Type B pancreatic cell (in vitro differentiated cells): ENCODE measurements at regions not wholly inside any gene's neighbourhood (a gene's known extent, or its start where the extent isn't known, plus 50 kb on each side); places are given as distances from the start of the nearest gene placed in this dataset.

ENCODE experiments used
- DNase-seq: peaks from one replicate; pipeline ENCODE4 v3.0.0; 2021; ENCODE audit warnings: mixed read lengths; ENCODE audit not compliant: unreplicated experiment; ENCODE audit errors: extremely low spot score
- H3K27ac Mint-ChIP-seq: 2 replicates; pipeline ENCODE4 v1.8.0; 2021; ENCODE audit warnings: mild to moderate bottlenecking, mixed read lengths
- H3K27me3 Mint-ChIP-seq: 2 replicates; pipeline ENCODE4 v1.8.0; 2021; ENCODE audit warnings: mixed read lengths
- H3K36me3 Mint-ChIP-seq: 2 replicates; pipeline ENCODE4 v1.8.0; 2021; ENCODE audit warnings: mixed read lengths
- H3K4me1 Mint-ChIP-seq: one replicate; pipeline ENCODE4 v1.8.0; 2021; ENCODE audit warnings: mixed read lengths; ENCODE audit not compliant: unreplicated experiment
- H3K4me3 Mint-ChIP-seq: 2 replicates; pipeline ENCODE4 v1.8.0; 2021; ENCODE audit warnings: mild to moderate bottlenecking, mixed read lengths
- H3K9me3 Mint-ChIP-seq: 2 replicates; pipeline ENCODE4 v1.8.0; 2021; ENCODE audit warnings: mixed read lengths
- CTCF ChIP-seq: fragments of 200-600 bp; sonication (generic); conservative IDR thresholded peaks from 2 replicates; pipeline ENCODE4 v1.5.0; 2021; ENCODE audit warnings: antibody characterized with exemption, mild to moderate bottlenecking

GRCh38 chr13:40164133-40164532, 502.3 kb downstream of the FOXO1 start:
- H3K27ac Mint-ChIP-seq = no peak overlapping the region
- no peak overlapping the region for H3K4me3 Mint-ChIP-seq
- no peaks in the 10 kb centered on the region for H3K9me3 Mint-ChIP-seq
- DNase-seq = no peak
- TF ChIP-seq CTCF = no peak
- H3K36me3 Mint-ChIP-seq = no peaks in the 10 kb centered on the region
- H3K27me3 Mint-ChIP-seq = peaks cover 12% of the 10 kb centered on the region
- peaks cover 30% of the 10 kb centered on the region for H3K4me1 Mint-ChIP-seq

GRCh38 chr13:40165316-40165932, 501.0 kb downstream of the FOXO1 start:
- no peak for TF ChIP-seq CTCF
- Mint-ChIP-seq H3K27me3 (peaks cover 18% of the 10 kb centered on the region), H3K27ac (no peak overlapping the region), H3K36me3 (no peaks in the 10 kb centered on the region), H3K4me3 (no peak overlapping the region), H3K4me1 (peaks cover 34% of the 10 kb centered on the region), H3K9me3 (no peaks in the 10 kb centered on the region)
- no peak for DNase-seq

- Mint-ChIP-seq H3K4me1 (peaks cover 34% of the 10 kb centered on the region), H3K27me3 (peaks cover 22% of the 10 kb centered on the region), H3K4me3 (no peak overlapping the region), H3K36me3 (no peaks in the 10 kb centered on the region), H3K9me3 (no peaks in the 10 kb centered on the region), H3K27ac (no peak overlapping the region)
- DNase-seq = no peak
- no peak for TF ChIP-seq CTCF
Observed at GRCh38 chr13:40167327-40167726, 499.1 kb downstream of the FOXO1 start.

DNA sequence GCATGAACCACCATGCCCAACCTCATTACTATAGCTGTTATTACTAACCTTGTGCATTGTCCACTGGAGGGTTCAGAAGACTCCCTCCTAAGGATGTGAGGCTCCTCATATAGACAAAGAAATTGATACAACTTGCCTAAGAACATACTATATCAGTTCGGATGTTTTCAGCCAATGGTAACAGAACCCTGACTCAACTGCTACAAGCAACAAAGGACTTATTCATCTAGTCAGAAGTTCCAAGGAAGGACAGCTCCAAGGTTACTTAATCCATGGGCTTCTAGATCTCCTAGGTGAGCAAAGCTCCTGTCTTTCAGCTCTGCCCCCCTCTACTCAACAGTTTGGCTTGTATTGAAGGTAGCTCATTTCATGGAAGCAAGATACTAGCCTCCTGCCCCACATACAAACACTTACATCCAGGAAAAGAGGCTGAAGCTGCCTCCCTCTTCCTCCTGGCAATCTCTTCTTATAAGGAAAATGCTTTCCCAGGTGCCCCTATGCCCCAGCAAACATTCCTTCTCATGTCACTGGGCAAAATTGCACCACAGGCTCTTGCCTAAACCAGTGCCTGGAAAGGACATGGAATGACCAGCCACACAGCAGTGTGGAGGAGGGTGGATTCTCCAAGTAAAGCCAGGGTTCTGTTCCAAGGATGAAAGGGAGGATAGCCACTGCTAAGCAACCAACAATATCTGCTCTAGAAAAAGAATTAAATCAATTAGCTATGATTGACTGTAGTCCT, 497.8 kb downstream of the FOXO1 start:
- Mint-ChIP-seq H3K4me1 (peaks cover 30% of the 10 kb centered on the region), H3K36me3 (no peaks in the 10 kb centered on the region), H3K4me3 (no peak overlapping the region), H3K27ac (no peak overlapping the region), H3K9me3 (no peaks in the 10 kb centered on the region), H3K27me3 (peaks cover 17% of the 10 kb centered on the region)
- DNase-seq = no peak
- TF ChIP-seq CTCF = no peak

GRCh38 chr13:40169476-40169875, 497.0 kb downstream of the FOXO1 start:
- peaks cover 25% of the 10 kb centered on the region for H3K4me1 Mint-ChIP-seq
- no peak for TF ChIP-seq CTCF

More at GRCh38 chr13:40169476-40169875, 497.0 kb downstream of the FOXO1 start:
- Mint-ChIP-seq H3K36me3 (no peaks in the 10 kb centered on the region), H3K4me3 (no peak overlapping the region), H3K9me3 (no peaks in the 10 kb centered on the region), H3K27ac (no peak overlapping the region), H3K27me3 (peaks cover 17% of the 10 kb centered on the region)
- DNase-seq = no peak
